Thymus (tissue), 11 donors: ENCODE measurements at regions not wholly inside any gene's neighbourhood (a gene's known extent, or its start where the extent isn't known, plus 50 kb on each side); places are given as distances from the start of the nearest gene placed in this dataset.

ENCODE experiments used
- DNase-seq, 9 donors: peaks; one replicate each; pipeline ENCODE4 v3.0.0-alpha.2; 2013; ENCODE audit warnings: low spot score in 9 of 9, low read depth in 6 of 9, missing footprints in 1 of 9
- H3K27ac ChIP-seq, 2 donors: one replicate each; pipeline ENCODE4 v1.5.1; 2013; ENCODE audit warnings: control low read depth in 1 of 2, low read depth in 1 of 2, low read length in 1 of 2, mild to moderate bottlenecking in 1 of 2, moderate library complexity in 1 of 2
- H3K27me3 ChIP-seq, 2 donors: one replicate each; pipeline ENCODE4 v1.5.1; 2013; ENCODE audit warnings: low read length in 1 of 2; ENCODE audit not compliant: control insufficient read depth in 2 of 2, insufficient read depth in 1 of 2
- H3K36me3 ChIP-seq, 2 donors: one replicate each; pipeline ENCODE4 v1.5.1; 2013; ENCODE audit warnings: low read length in 1 of 2, mild to moderate bottlenecking in 1 of 2, moderate library complexity in 1 of 2; ENCODE audit not compliant: control insufficient read depth in 2 of 2, insufficient read depth in 2 of 2
- H3K4me1 ChIP-seq, 2 donors: one replicate each; pipeline ENCODE4 v1.5.1; 2013; ENCODE audit warnings: low read length in 2 of 2; ENCODE audit not compliant: control insufficient read depth in 2 of 2, insufficient read depth in 2 of 2
- H3K4me3 ChIP-seq, 2 donors: one replicate each; pipeline ENCODE4 v1.5.1; 2013; ENCODE audit warnings: low read length in 2 of 2, control low read depth in 1 of 2, mild to moderate bottlenecking in 1 of 2
- H3K9me3 ChIP-seq, 2 donors: one replicate each; pipeline ENCODE4 v1.5.1; 2013; ENCODE audit warnings: low read length in 1 of 2, mild to moderate bottlenecking in 1 of 2; ENCODE audit not compliant: control insufficient read depth in 2 of 2, insufficient read depth in 1 of 2
- WGBS: extraction: QIAGEN DNeasy Blood & Tissue Kit; methylation state at CpG from one replicate; pipeline ENCODE4 v1.1.7; 2013; 5-methylcytosine and 5-hydroxymethylcytosine counted together
- donor health status: healthy.

- no peaks in the 10 kb centered on the region for H3K4me1 ChIP-seq
- no peak overlapping the region for H3K4me3 ChIP-seq
- no peak overlapping the region for H3K27ac ChIP-seq
- H3K9me3 ChIP-seq = no peaks in the 10 kb centered on the region
- H3K27me3 ChIP-seq = no peaks in the 10 kb centered on the region
- DNase-seq = no peak
- no peaks in the 10 kb centered on the region for H3K36me3 ChIP-seq
- WGBS = 95% methylated on average over 3 of the region's 3 CpGs
These were observed 51.4 kb upstream of the S1PR1 start for GRCh38 chr1:101185421-101185820.

DNA sequence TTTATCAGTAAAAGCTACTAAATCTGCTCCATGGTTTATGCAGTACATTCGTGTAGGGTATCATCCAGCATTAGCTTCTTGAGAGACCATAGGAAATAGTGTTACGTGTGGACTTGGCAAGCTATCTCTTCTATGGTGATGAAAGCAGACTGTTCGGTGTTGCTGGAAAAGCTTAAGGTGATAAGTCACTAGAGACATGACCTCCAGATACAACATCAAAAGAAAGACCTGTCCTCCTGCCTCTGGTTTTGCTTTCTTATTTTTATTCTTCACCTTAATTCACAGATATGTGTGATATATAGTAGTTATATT, 53.5 kb upstream of the S1PR1 start:
- H3K4me1 ChIP-seq = peaks cover 2 to 6% of the 10 kb centered on the region in 2 donors
- H3K36me3 ChIP-seq = no peaks in the 10 kb centered on the region
- H3K4me3 ChIP-seq = no peak overlapping the region
- H3K9me3 ChIP-seq = no peaks in the 10 kb centered on the region
- no peaks in the 10 kb centered on the region for H3K27me3 ChIP-seq
- no peak for DNase-seq
- no peak overlapping the region for H3K27ac ChIP-seq
- WGBS = 96% methylated on average over 3 of the region's 3 CpGs

DNA sequence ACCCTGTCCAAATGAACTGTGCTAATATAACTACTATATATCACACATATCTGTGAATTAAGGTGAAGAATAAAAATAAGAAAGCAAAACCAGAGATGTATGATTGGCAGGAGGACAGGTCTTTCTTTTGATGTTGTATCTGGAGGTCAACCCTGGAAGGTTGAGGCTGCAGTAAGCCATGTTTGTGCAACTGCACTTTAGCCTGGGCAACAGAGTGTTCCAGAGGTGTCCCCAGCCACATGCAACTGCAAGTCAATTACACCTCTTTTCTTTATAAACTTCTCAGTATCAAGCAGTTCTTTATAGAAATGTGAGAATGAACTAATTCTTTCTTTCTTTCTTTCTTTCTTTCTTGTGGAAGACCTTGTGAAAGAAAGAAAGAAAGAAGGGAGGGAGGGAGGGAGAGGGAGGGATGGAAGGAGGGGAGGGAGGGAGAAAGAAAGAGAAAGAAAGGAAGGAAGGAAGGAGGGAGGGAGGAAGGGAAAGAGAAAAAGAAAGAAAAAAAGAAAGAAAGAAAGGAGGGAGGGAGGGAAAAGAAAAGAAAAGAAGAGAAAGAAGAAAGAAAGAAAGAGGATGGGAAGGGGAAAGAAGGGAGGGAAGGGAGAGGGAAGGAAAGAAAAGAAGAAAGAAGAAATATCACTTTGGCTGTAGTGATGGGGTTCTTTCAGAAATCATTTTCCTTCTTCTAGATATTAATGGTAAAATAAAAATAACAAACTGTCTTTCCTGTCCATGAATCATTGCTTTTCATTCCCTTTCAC, 54.0 kb upstream of the S1PR1 start:
- DNase-seq = no peak
- H3K4me3 ChIP-seq = no peak overlapping the region
- H3K27ac ChIP-seq = no peak overlapping the region

GRCh38 chr1:101181930-101182329, 54.9 kb upstream of the S1PR1 start:
- Histone ChIP-seq H3K27me3 (no peaks in the 10 kb centered on the region), H3K4me1 (peaks cover 4 to 9% of the 10 kb centered on the region in 2 donors), H3K4me3 (no peak overlapping the region), H3K36me3 (no peaks in the 10 kb centered on the region), H3K9me3 (no peaks in the 10 kb centered on the region), H3K27ac (no peak overlapping the region)
- DNase-seq = no peak
- 87% methylated on average over 5 of the region's 5 CpGs for WGBS

More for the DNA sequence above, 54.0 kb upstream of the S1PR1 start:
- Histone ChIP-seq H3K27me3 (no peaks in the 10 kb centered on the region), H3K9me3 (no peaks in the 10 kb centered on the region), H3K4me1 (peaks cover 4 to 9% of the 10 kb centered on the region in 2 donors), H3K36me3 (no peaks in the 10 kb centered on the region)

- peak; percentile 23 to 86 (median 61) for DNase-seq
- Histone ChIP-seq H3K27ac (peak overlapping the region; percentile 58 to 74), H3K4me3 (peak overlapping the region in 1 of 2 donors; percentile 6), H3K27me3 (no peaks in the 10 kb centered on the region), H3K36me3 (no peaks in the 10 kb centered on the region), H3K4me1 (peaks cover 4 to 9% of the 10 kb centered on the region in 2 donors), H3K9me3 (no peaks in the 10 kb centered on the region)
- 33% methylated on average over 8 of the region's 8 CpGs for WGBS
These were observed 57.9 kb upstream of the S1PR1 start for GRCh38 chr1:101178688-101179491.

- 98% methylated on average over 1 of the region's 1 CpG for WGBS
- no peak overlapping the region for H3K4me3 ChIP-seq
- DNase-seq = no peak
- H3K4me1 ChIP-seq = peaks cover 4 to 9% of the 10 kb centered on the region in 2 donors
- no peaks in the 10 kb centered on the region for H3K27me3 ChIP-seq
- peak overlapping the region; percentile 18 to 74 for H3K27ac ChIP-seq
- H3K36me3 ChIP-seq = no peaks in the 10 kb centered on the region
- H3K9me3 ChIP-seq = no peaks in the 10 kb centered on the region
These were observed 58.5 kb upstream of the S1PR1 start for GRCh38 chr1:101178341-101178687.

GRCh38 chr1:101175886-101176285, 60.9 kb upstream of the S1PR1 start:
- Histone ChIP-seq H3K4me3 (no peak overlapping the region), H3K4me1 (peaks cover 4 to 9% of the 10 kb centered on the region in 2 donors), H3K36me3 (no peaks in the 10 kb centered on the region), H3K27me3 (no peaks in the 10 kb centered on the region), H3K9me3 (no peaks in the 10 kb centered on the region), H3K27ac (no peak overlapping the region)
- no peak for DNase-seq
- WGBS = 95% methylated on average over 1 of the region's 1 CpG

DNA sequence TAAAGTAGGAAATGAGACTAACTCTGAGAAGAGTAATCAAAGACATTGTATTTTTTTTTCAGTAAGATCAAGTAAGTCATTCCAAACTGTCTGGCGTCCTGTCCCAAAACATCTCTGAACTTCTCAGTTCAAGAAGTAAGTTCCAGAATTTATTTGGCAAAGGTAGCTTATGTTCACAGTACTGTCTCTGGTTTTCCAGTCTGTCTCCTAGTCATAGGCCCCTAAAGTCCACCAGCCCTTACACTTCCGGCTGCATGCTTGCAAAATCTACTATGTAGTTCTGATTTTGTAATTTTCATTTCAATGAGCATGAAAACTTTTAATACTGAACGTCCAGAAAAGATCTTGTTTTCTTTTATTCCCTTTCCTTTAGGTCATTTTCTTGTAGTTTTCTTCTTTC, 61.4 kb upstream of the S1PR1 start:
- no peaks in the 10 kb centered on the region for H3K36me3 ChIP-seq
- whole genome bisulfite sequencing = 89% methylated on average over 3 of the region's 3 CpGs
- no peaks in the 10 kb centered on the region for H3K9me3 ChIP-seq
- no peaks in the 10 kb centered on the region for H3K27me3 ChIP-seq
- H3K4me3 ChIP-seq = no peak overlapping the region
- no peak for DNase-seq
- no peak overlapping the region for H3K27ac ChIP-seq
- H3K4me1 ChIP-seq = peaks cover 4 to 9% of the 10 kb centered on the region in 2 donors

DNA sequence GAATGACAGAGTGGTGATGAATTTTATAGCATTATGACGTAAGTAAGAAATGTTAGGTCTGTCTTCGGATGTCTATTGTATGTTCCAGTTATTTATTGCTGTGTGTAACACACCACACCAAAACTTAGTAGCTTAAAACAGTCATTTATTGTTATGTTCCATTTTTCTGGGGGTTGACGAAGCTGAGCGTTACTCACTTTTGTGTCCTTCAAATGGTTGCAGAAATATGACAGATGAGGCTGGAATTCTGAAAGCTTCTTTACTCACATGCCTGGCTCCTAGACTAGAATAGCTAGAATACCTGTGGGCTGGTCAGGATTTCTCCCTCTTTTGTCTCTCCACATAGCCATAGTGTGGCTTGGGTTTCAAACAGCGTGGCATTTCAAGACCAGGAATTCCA, 62.1 kb upstream of the S1PR1 start:
- H3K9me3 ChIP-seq = no peaks in the 10 kb centered on the region
- DNase-seq = no peak
- 97% methylated on average over 5 of the region's 5 CpGs for WGBS

More for the DNA sequence above, 62.1 kb upstream of the S1PR1 start:
- Histone ChIP-seq H3K27me3 (no peaks in the 10 kb centered on the region), H3K4me1 (peaks cover 4 to 5% of the 10 kb centered on the region in 2 donors), H3K36me3 (no peaks in the 10 kb centered on the region), H3K27ac (no peak overlapping the region), H3K4me3 (no peak overlapping the region)
